ENCODE measurements at regions not wholly inside any gene's neighbourhood (a gene's known extent, or its start where the extent isn't known, plus 50 kb on each side); places are given as distances from the start of the nearest gene placed in this dataset.
"Not testable (repeated sequence)": the region's sequence is repeated elsewhere in the genome, so short reads cannot be mapped to it uniquely, and the experiment has no call there.

DNA sequence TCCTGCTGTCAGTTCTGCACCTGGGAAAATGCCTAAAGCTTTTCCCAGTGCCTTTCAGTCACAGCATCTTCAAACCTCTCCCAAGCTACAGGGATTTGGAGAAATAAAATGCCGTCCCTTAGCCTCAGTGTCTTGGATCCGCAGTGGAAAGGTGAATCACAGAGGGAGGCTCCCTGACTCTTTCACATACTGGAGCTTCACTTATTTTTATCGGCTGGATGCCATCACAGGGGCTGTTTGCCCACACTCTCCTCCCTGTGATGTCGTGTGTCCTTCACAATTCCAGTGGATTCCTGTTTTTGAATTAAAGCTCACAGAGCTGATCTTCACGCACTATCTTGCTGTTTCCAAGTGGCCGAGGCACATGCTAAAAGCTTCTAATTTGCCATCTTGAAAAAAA is 1303.1 kb upstream of the DDX18 start:
- H3K4me3 ChIP-seq (ENCODE audit: low read depth, low read length) = no peak overlapping the region
- TF ChIP-seq CTCF (IDR thresholded peaks at IDR 0.05; ENCODE audit: borderline replicate concordance, insufficient read depth, low read depth, low read length) = no peak

GRCh38 chr2:116513991-116514390 is 1300.5 kb upstream of the DDX18 start:
- TF ChIP-seq CTCF (IDR thresholded peaks at IDR 0.05; ENCODE audit: borderline replicate concordance, insufficient read depth, low read depth, low read length) = no peak
- H3K4me3 ChIP-seq (ENCODE audit: low read depth, low read length) = no peak overlapping the region

GRCh38 chr2:116517936-116518335 is 1296.6 kb upstream of the DDX18 start:
- TF ChIP-seq CTCF (IDR thresholded peaks at IDR 0.05; ENCODE audit: borderline replicate concordance, insufficient read depth, low read depth, low read length) = no peak
- H3K4me3 ChIP-seq (ENCODE audit: low read depth, low read length) = no peak overlapping the region

GRCh38 chr2:116537811-116538210 is 1276.7 kb upstream of the DDX18 start:
- H3K4me3 ChIP-seq (ENCODE audit: low read depth, low read length) = no peak overlapping the region
- TF ChIP-seq CTCF (IDR thresholded peaks at IDR 0.05; ENCODE audit: borderline replicate concordance, insufficient read depth, low read depth, low read length) = no peak

DNA sequence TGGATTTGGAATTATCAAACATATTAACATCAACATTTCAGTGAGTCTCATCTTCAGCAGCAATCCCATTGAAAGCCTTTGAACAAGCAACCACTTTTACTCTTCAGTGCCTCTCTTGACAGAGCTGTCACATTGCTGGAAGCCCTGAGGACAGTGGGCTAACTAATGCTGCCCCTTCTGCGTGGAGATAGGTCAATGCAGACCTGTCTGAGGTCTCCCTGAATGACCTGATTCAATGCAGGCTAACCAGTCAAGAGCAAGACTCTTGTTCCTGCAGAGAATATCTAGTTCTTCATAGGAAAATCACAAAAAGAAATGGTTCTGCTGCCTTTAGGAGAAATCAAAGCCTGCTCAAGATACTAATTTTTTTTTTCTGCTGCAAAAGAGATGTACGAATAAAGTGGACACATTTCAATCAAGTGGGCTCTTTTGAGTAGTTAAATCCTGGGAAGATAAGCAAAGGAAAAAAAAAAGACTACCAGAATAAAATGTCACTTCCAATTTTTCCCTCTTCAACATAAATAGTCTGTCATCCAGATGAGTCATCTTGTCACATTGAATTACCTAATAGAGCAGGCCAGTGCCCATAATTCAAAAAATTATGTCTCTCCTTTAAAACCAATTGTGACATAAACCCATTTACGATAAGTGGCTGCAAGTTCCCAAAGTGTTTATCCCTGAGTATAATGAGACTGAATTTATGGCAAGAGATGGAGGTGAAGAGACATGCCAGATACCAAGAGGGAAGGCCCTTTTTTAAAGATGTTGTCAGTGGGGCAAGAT is 1269.0 kb upstream of the DDX18 start:
- no peak for TF ChIP-seq CTCF (IDR thresholded peaks at IDR 0.05; ENCODE audit: borderline replicate concordance, insufficient read depth, low read depth, low read length)

DNA sequence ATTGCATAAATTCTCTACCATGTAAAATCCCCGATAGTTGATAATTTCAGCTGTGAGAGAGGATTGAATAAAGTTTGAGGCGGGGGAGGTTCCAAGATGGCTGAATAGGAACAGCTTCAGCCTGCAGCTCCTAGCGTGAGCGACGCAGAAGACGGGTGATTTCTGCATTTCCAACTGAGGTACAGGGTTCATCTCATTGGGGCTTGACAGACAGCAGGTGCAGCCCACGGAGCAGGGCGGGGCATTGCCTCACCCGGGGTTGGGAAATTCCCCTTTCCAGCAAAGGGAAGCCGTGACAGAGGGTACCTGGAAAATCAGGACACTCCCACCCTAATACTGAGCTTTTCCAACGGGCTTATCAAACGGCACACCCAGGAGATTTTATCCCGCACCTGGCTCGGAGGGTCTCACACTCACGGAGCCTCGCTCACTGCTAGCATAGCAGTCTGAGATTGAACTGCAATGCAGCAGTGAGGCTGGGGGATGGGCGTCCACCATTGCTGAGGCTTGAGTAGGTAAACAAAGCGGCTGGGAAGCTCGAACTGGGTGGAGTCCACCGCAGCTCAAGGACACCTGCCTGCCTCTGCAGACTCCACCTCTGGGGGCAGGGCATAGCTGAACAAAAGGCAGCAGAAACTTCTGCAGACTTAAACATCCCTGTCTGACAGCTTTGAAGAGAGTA is 1261.6 kb upstream of the DDX18 start:
- not testable (repeated sequence) for H3K4me3 ChIP-seq (ENCODE audit: low read depth, low read length)

More for the DNA sequence above, 1269.0 kb upstream of the DDX18 start:
- no peak overlapping the region for H3K4me3 ChIP-seq (ENCODE audit: low read depth, low read length)

GRCh38 chr2:116580209-116580608 is 1234.3 kb upstream of the DDX18 start:
- no peak overlapping the region for H3K4me3 ChIP-seq (ENCODE audit: low read depth, low read length)
- TF ChIP-seq CTCF (IDR thresholded peaks at IDR 0.05; ENCODE audit: borderline replicate concordance, insufficient read depth, low read depth, low read length) = no peak
